ENCODE measurements at regions not wholly inside any gene's neighbourhood (a gene's known extent, or its start where the extent isn't known, plus 50 kb on each side); places are given as distances from the start of the nearest gene placed in this dataset.

GRCh38 chr15:46646490-46646889, 1011.7 kb downstream of the SQOR start:
- TF ChIP-seq MAFK (IDR thresholded peaks at IDR 0.05; ENCODE audit: partially characterized antibody), result no peak
- no peak for TF ChIP-seq POLR2A (IDR thresholded peaks at IDR 0.05; ENCODE audit: low read length)
- no peak for TF ChIP-seq CBX8 (IDR thresholded peaks at IDR 0.05)
- TF ChIP-seq BHLHE40 (IDR thresholded peaks at IDR 0.05; ENCODE audit: low read depth, low read length), result no peak
- TF ChIP-seq GATA3 (IDR thresholded peaks at IDR 0.05; ENCODE audit: borderline replicate concordance), result no peak
- TF ChIP-seq SREBF2 (IDR thresholded peaks at IDR 0.05), result no peak
- no peak for TF ChIP-seq CTCF (IDR thresholded peaks at IDR 0.05)
- no peak for TF ChIP-seq EP300 (IDR thresholded peaks at IDR 0.05)
- TF ChIP-seq JUN (IDR thresholded peaks at IDR 0.05), result no peak
- TF ChIP-seq RNF2 (IDR thresholded peaks at IDR 0.05; ENCODE audit: borderline replicate concordance, low read depth), result no peak
- TF ChIP-seq POLR2AphosphoS2 (conservative IDR thresholded peaks at IDR 0.05; ENCODE audit: low read length), result no peak
- TF ChIP-seq MAZ (IDR thresholded peaks at IDR 0.05; ENCODE audit: borderline replicate concordance, low read depth, low read length), result no peak
- TF ChIP-seq MAX (IDR thresholded peaks at IDR 0.05), result no peak

Data from A549 (cell line).